K562 (cell line): ENCODE measurements at regions not wholly inside any gene's neighbourhood (a gene's known extent, or its start where the extent isn't known, plus 50 kb on each side); places are given as distances from the start of the nearest gene placed in this dataset.

Experiments
- ATAC-seq: fragments of 200-7000 bp; cut with Tn5 transposase; 3 replicates; pipeline ENCODE4 v1.9.1; 2020; ENCODE audit warnings: moderate library complexity
- BruUV-seq: library from RNA; stranded (reverse); fragments of 400-500 nt; replicated peaks from 2 replicates; lab custom pipeline; 2021; lab: Mats Ljungman, UMichigan
- CTCF ChIA-PET: fragments of 300-600 bp; formaldehyde crosslinking; extraction: SDS; loops from one replicate; lab custom pipeline; 2021; ENCODE audit warnings: low intra/inter-chr PET ratio; lab: Yijun Ruan, JAX
- POLR2A ChIA-PET: fragments of 300-600, 350-650 bp; sonication (Branson Sonifier 250); formaldehyde crosslinking; extraction: SDS; loops from one replicate; lab custom pipeline; 2021; ENCODE audit warnings: antibody characterized with exemption, inconsistent platforms; lab: Yijun Ruan, JAX
- DNase-seq, 4 experiments: peaks; one replicate each; pipeline versions ENCODE4 v3.0.0 to v3.0.0-alpha.2; 2011 to 2018; ENCODE audit warnings: low spot score in 3 of 4, mixed read lengths in 3 of 4; ENCODE audit errors: extremely low read depth in 1 of 4
- FAIRE-seq: peaks from 2 replicates; lab custom pipeline; 2011; peaks lifted over from hg19 to GRCh38; lab: Jason Lieb, UNC
- H2AFZ ChIP-seq: 2 replicates; pipeline ENCODE4 v1.6.0; 2011; ENCODE audit warnings: low read depth, low read length, control low read depth, inconsistent platforms
- H3K27ac ChIP-seq: fragments of 200-600 bp; 3 replicates; pipeline ENCODE4 v1.8.0; 2011; ENCODE audit warnings: low read depth, mild to moderate bottlenecking, control low read depth, inconsistent platforms, low read length, moderate library complexity, mixed read lengths; ENCODE audit errors: extremely low read depth
- H3K27me3 ChIP-seq, 2 experiments: fragments of 300-600 bp in 1 of 2; 2 replicates in 1 of 2; 3 replicates in 1 of 2; pipeline versions ENCODE4 v1.6.0 to v1.8.0; 2011; ENCODE audit warnings: inconsistent platforms in 2 of 2, low read length in 2 of 2, mild to moderate bottlenecking in 1 of 2, mixed read lengths in 1 of 2, moderate library complexity in 1 of 2; ENCODE audit not compliant: control insufficient read depth in 2 of 2, insufficient read depth in 2 of 2
- H3K36me3 ChIP-seq: fragments of 300-600 bp; 3 replicates; pipeline ENCODE4 v1.8.0; 2011; ENCODE audit warnings: mild to moderate bottlenecking, low read length, inconsistent platforms; ENCODE audit not compliant: control insufficient read depth, insufficient read depth
- H3K4me1 ChIP-seq, 2 experiments: fragments of 200-600 bp in 1 of 2; replicated peaks in 1 of 2; 2 replicates in 1 of 2; 3 replicates in 1 of 2; pipeline versions ENCODE4 v1.5.1 to v1.8.0; 2011; ENCODE audit warnings: inconsistent platforms in 2 of 2, low read length in 2 of 2, mild to moderate bottlenecking in 1 of 2, mixed read lengths in 1 of 2, moderate library complexity in 1 of 2; ENCODE audit not compliant: control insufficient read depth in 2 of 2, insufficient read depth in 2 of 2
- H3K4me2 ChIP-seq: 2 replicates; pipeline ENCODE4 v1.6.1; 2011; ENCODE audit warnings: low read length, control low read depth, inconsistent platforms, mixed read lengths; ENCODE audit not compliant: insufficient read depth
- H3K4me3 ChIP-seq: fragments of 200-600 bp; sonication (generic), shearing (Covaris generic); 2 replicates; pipeline ENCODE4 v1.5.1; 2016; ENCODE audit warnings: control low read depth, inconsistent platforms
- H3K79me2 ChIP-seq: fragments of 200-600 bp; 3 replicates; pipeline ENCODE4 v1.8.0; 2011; ENCODE audit warnings: low read length, inconsistent platforms; ENCODE audit not compliant: control insufficient read depth, insufficient read depth
- H3K9ac ChIP-seq, 2 experiments: 2 replicates each; pipeline versions ENCODE4 v1.6.0 to v1.6.1; 2011; ENCODE audit warnings: low read depth in 2 of 2, low read length in 2 of 2, control low read depth in 1 of 2, inconsistent platforms in 1 of 2, mild to moderate bottlenecking in 1 of 2, mixed read lengths in 1 of 2; ENCODE audit not compliant: insufficient read depth in 1 of 2
- H3K9me1 ChIP-seq: one replicate; pipeline ENCODE4 v1.6.0; 2011; ENCODE audit warnings: inconsistent platforms, mild to moderate bottlenecking, low read length, moderate library complexity; ENCODE audit not compliant: control insufficient read depth, insufficient read depth
- H3K9me3 ChIP-seq: replicated peaks from 2 replicates; pipeline ENCODE4 v1.5.1; 2011; ENCODE audit warnings: low read depth, low read length, inconsistent platforms; ENCODE audit not compliant: control insufficient read depth, insufficient read depth
- H4K20me1 ChIP-seq: replicated peaks from 2 replicates; pipeline ENCODE4 v1.6.1; 2011; ENCODE audit warnings: low read length, inconsistent platforms, mixed read lengths; ENCODE audit not compliant: control insufficient read depth, insufficient read depth
- CREB3 ChIP-seq: fragments of 450-650 bp; conservative IDR thresholded peaks from 2 replicates; pipeline ENCODE4 v1.6.1; 2016; ENCODE audit warnings: missing genetic modification characterization, low read depth, mild to moderate bottlenecking, missing compliant biosample characterization, moderate library complexity
- ESRRA ChIP-seq: fragments of 450-650 bp; IDR thresholded peaks from 2 replicates; pipeline ENCODE4 v1.6.1; 2014; ENCODE audit warnings: low read depth, mild to moderate bottlenecking, moderate library complexity, borderline replicate concordance
- IRF2 ChIP-seq: sonication (generic); formaldehyde crosslinking; IDR thresholded peaks from 2 replicates; pipeline ENCODE4 v1.8.1; 2022; ENCODE audit warnings: mild to moderate bottlenecking, missing genetic modification reagents
- NFATC3 ChIP-seq: fragments of 450-650 bp; IDR thresholded peaks from 2 replicates; pipeline ENCODE4 v1.6.1; 2017; ENCODE audit warnings: mild to moderate bottlenecking
- PBX2 ChIP-seq, 2 experiments: IDR thresholded peaks in 1 of 2; conservative IDR thresholded peaks in 1 of 2; 2 replicates each; pipeline ENCODE4 v1.6.1; 2016; ENCODE audit warnings: low read depth in 2 of 2, mild to moderate bottlenecking in 1 of 2, missing compliant biosample characterization in 1 of 2, missing genetic modification characterization in 1 of 2, moderate library complexity in 1 of 2
- PHF20 ChIP-seq: fragments of 450-650 bp; IDR thresholded peaks from 2 replicates; pipeline ENCODE4 v1.6.1; 2018; ENCODE audit not compliant: partially characterized antibody
- SFPQ ChIP-seq: fragments of 200-400 bp; formaldehyde crosslinking; IDR thresholded peaks from 2 replicates; pipeline ENCODE4 v1.6.1; 2017; ENCODE audit warnings: mild to moderate bottlenecking, low read depth, low read length, moderate library complexity
- SIN3B ChIP-seq: fragments of 450-650 bp; IDR thresholded peaks from 2 replicates; pipeline ENCODE4 v1.6.1; 2017; ENCODE audit warnings: low read depth, mild to moderate bottlenecking, moderate library complexity
- TEAD2 ChIP-seq: fragments of 450-650 bp; IDR thresholded peaks from 2 replicates; pipeline ENCODE4 v1.6.1; 2016; ENCODE audit warnings: missing genetic modification characterization, control low read depth, missing compliant biosample characterization
- WGBS: fragments of 100-300 bp; shearing (Covaris generic); methylation state at CpG from one replicate; pipeline ENCODE4 v1.1.6; 2016; ENCODE audit warnings: low coverage, mixed read lengths; ENCODE audit not compliant: insufficient coverage; ENCODE audit errors: missing lambda C conversion rate; 5-methylcytosine and 5-hydroxymethylcytosine counted together
- in situ Hi-C: fragments of 300-500 bp; cut with MboI; formaldehyde crosslinking; loops from 4 replicates; pipeline ENCODE4 v1.15.0; 2018; ENCODE audit warnings: inconsistent platforms, mixed read lengths
- intact Hi-C: fragments of 100-400 bp; cut with micrococcal nuclease; formaldehyde crosslinking; loops from 2 replicates; pipeline ENCODE4 v1.14.2; 2022
- TF ChIP-seq, protein P1 (sequence below): sonication (generic); formaldehyde crosslinking; IDR thresholded peaks from 2 replicates; pipeline ENCODE4 v1.8.0; 2022; ENCODE audit warnings: missing genetic modification reagents, mild to moderate bottlenecking, moderate library complexity, borderline replicate concordance

DNA sequence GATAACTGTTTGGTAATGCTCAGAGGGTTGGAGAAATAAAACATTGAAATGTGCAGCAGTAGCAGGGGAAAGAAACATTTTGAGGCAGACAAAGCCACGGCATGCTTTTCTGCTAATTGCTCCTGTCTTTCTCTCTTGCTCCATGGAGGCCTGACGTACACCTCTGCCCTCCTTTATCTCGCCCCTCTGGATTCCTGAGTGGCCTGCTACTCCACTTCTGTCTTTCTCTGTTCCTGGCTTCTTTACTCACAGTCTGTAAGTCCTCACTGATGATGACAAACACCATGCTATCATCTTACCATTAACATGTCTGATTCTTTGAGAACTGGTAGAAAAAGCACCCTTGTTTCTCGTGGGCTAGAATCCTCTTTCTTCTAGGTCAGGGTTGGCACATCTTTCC is 392.9 kb downstream of the MEIS1 start (continued):
- TF ChIP-seq PBX2 (CRISPR knock-in tag; IDR thresholded peaks at IDR 0.05; ENCODE audit: low read depth) (no peak), PBX2 (tag; conservative IDR thresholded peaks at IDR 0.05; ENCODE audit: low read depth) (no peak), SIN3B (no peak), ESRRA (no peak)
- TF ChIP-seq, protein P1, sequence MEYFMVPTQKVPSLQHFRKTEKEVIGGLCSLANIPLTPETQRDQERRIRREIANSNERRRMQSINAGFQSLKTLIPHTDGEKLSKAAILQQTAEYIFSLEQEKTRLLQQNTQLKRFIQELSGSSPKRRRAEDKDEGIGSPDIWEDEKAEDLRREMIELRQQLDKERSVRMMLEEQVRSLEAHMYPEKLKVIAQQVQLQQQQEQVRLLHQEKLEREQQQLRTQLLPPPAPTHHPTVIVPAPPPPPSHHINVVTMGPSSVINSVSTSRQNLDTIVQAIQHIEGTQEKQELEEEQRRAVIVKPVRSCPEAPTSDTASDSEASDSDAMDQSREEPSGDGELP (CRISPR knock-in tag) = no peak

DNA sequence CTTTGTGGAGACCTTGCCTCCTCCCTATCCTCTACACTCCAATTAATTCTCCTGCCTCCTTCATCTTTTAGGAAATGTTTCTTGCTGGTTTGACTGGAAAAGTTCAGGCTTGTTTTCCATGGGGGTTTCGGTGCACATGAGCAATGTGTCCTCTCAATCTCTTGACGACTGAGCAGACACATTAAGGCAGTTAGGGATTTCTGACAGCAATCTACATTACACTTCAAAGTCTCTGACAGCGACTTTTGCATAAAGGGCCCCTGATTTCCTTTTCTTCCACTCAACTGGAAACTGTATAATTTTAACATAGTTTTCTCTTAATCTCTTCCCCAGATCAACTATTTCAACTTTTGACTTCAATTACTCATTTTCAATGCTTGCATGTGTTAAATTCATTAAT is 394.0 kb downstream of the MEIS1 start:
- H3K9me1 ChIP-seq = no peaks in the 10 kb centered on the region
- ATAC-seq = no peak
- no peak for FAIRE-seq
- H3K4me3 ChIP-seq = no peak overlapping the region
- CTCF ChIA-PET = no interaction called here
- no peaks in the 10 kb centered on the region for H3K9me3 ChIP-seq
- no peak overlapping the region for H2AFZ ChIP-seq
- DNase-seq = no peak
- POLR2A ChIA-PET = no interaction called here
- 2% methylated on average over 3 of the region's 3 CpGs for WGBS
- no peaks in the 10 kb centered on the region for H3K27me3 ChIP-seq
- no peaks in the 10 kb centered on the region for H4K20me1 ChIP-seq
- no peak overlapping the region for H3K4me2 ChIP-seq
- no peak overlapping the region for H3K9ac ChIP-seq
- H3K79me2 ChIP-seq = no peaks in the 10 kb centered on the region
- intact Hi-C loops (no loop called here), in situ Hi-C loops (no loop called here)
- no TSS peak for BruUV-seq
- TF ChIP-seq SFPQ (no peak), PHF20 (no peak), CREB3 (no peak), NFATC3 (no peak), TEAD2 (no peak), IRF2 (CRISPR knock-in tag) (no peak)
- H3K27ac ChIP-seq = no peak overlapping the region
- no peaks in the 10 kb centered on the region for H3K4me1 ChIP-seq
- no peaks in the 10 kb centered on the region for H3K36me3 ChIP-seq
